Liver (tissue), 8 donors: ENCODE measurements at regions not wholly inside any gene's neighbourhood (a gene's known extent, or its start where the extent isn't known, plus 50 kb on each side); places are given as distances from the start of the nearest gene placed in this dataset.

Experiments
- DNase-seq: peaks from one replicate; pipeline ENCODE4 v3.0.0-alpha.2; 2017; ENCODE audit warnings: low spot score
- H3K27ac ChIP-seq, 2 donors: one replicate each; pipeline ENCODE4 v1.7.0; 2013; ENCODE audit warnings: inconsistent platforms in 2 of 2, low read length in 2 of 2, control low read depth in 1 of 2, low read depth in 1 of 2, mild to moderate bottlenecking in 1 of 2
- H3K27me3 ChIP-seq, 4 donors: one replicate each; pipeline versions ENCODE4 v1.6.1 to v1.7.0; 2013; ENCODE audit warnings: low read length in 3 of 4, inconsistent platforms in 1 of 4, mild to moderate bottlenecking in 1 of 4, moderate library complexity in 1 of 4; ENCODE audit not compliant: control insufficient read depth in 4 of 4, insufficient read depth in 4 of 4
- H3K36me3 ChIP-seq, 4 donors: one replicate each; pipeline versions ENCODE4 v1.6.1 to v1.7.0; 2013; ENCODE audit warnings: low read length in 3 of 4, mild to moderate bottlenecking in 3 of 4, low read depth in 1 of 4, moderate library complexity in 1 of 4; ENCODE audit not compliant: control insufficient read depth in 4 of 4, insufficient read depth in 3 of 4
- H3K4me1 ChIP-seq, 4 donors: one replicate each; pipeline versions ENCODE4 v1.6.1 to v1.7.0; 2013; ENCODE audit warnings: low read length in 3 of 4, mild to moderate bottlenecking in 3 of 4, moderate library complexity in 1 of 4; ENCODE audit not compliant: control insufficient read depth in 4 of 4, insufficient read depth in 4 of 4
- H3K4me3 ChIP-seq, 3 donors: one replicate each; pipeline versions ENCODE4 v1.6.1 to v1.7.0; 2013; ENCODE audit warnings: low read length in 3 of 3, control low read depth in 1 of 3, low read depth in 1 of 3, mild to moderate bottlenecking in 1 of 3
- H3K9ac ChIP-seq, 2 donors: one replicate each; pipeline ENCODE4 v1.7.0; 2013; ENCODE audit warnings: low read length in 2 of 2, mild to moderate bottlenecking in 2 of 2, moderate library complexity in 2 of 2, control low read depth in 1 of 2, low read depth in 1 of 2
- H3K9me3 ChIP-seq, 4 donors: one replicate each; pipeline versions ENCODE4 v1.6.1 to v1.7.0; 2013; ENCODE audit warnings: low read length in 3 of 4; ENCODE audit not compliant: control insufficient read depth in 4 of 4
- CTCF ChIP-seq: fragments of 150-350 bp; IDR thresholded peaks from 2 replicates; pipeline ENCODE4 v1.5.1; 2017; ENCODE audit warnings: improper control_type of control experiment, low read depth, low read length; ENCODE audit not compliant: missing input control
- EGR1 ChIP-seq, 2 donors: IDR thresholded peaks; 2 replicates each; pipeline ENCODE4 v1.6.1; 2016 to 2018; ENCODE audit warnings: antibody characterized with exemption in 2 of 2, low read depth in 2 of 2
- FOXA1 ChIP-seq: IDR thresholded peaks from 2 replicates; pipeline ENCODE4 v1.6.1; 2016; ENCODE audit warnings: antibody characterized with exemption
- FOXA2 ChIP-seq: IDR thresholded peaks from 2 replicates; pipeline ENCODE4 v1.6.1; 2016; ENCODE audit warnings: antibody characterized with exemption
- GABPA ChIP-seq, 2 donors: IDR thresholded peaks in 1 of 2; conservative IDR thresholded peaks in 1 of 2; 2 replicates each; pipeline ENCODE4 v1.6.1; 2016; ENCODE audit warnings: antibody characterized with exemption in 2 of 2, mild to moderate bottlenecking in 1 of 2, moderate library complexity in 1 of 2
- HNF4A ChIP-seq, 2 donors: conservative IDR thresholded peaks; 2 replicates each; pipeline ENCODE4 v1.6.1; 2016; ENCODE audit warnings: antibody characterized with exemption in 2 of 2, mild to moderate bottlenecking in 2 of 2
- HNF4G ChIP-seq: IDR thresholded peaks from 2 replicates; pipeline ENCODE4 v1.6.1; 2016; ENCODE audit warnings: antibody characterized with exemption
- JUND ChIP-seq, 2 donors: IDR thresholded peaks; 2 replicates each; pipeline ENCODE4 v1.6.1; 2016; ENCODE audit warnings: antibody characterized with exemption in 2 of 2
- NR2F2 ChIP-seq: IDR thresholded peaks from 2 replicates; pipeline ENCODE4 v1.6.1; 2016; ENCODE audit warnings: antibody characterized with exemption
- RAD21 ChIP-seq, 2 donors: IDR thresholded peaks; 2 replicates each; pipeline ENCODE4 v1.6.1; 2016; ENCODE audit warnings: antibody characterized with exemption in 2 of 2, mild to moderate bottlenecking in 2 of 2
- REST ChIP-seq: IDR thresholded peaks from 2 replicates; pipeline ENCODE4 v1.6.1; 2016; ENCODE audit warnings: antibody characterized with exemption, mild to moderate bottlenecking
- RXRA ChIP-seq, 2 donors: IDR thresholded peaks; 2 replicates each; pipeline ENCODE4 v1.6.1; 2017 to 2018; ENCODE audit warnings: antibody characterized with exemption in 2 of 2, mild to moderate bottlenecking in 1 of 2
- SP1 ChIP-seq: IDR thresholded peaks from 2 replicates; pipeline ENCODE4 v1.6.1; 2018; ENCODE audit warnings: antibody characterized with exemption, mild to moderate bottlenecking
- TAF1 ChIP-seq: conservative IDR thresholded peaks from 2 replicates; pipeline ENCODE4 v1.6.1; 2016; ENCODE audit warnings: antibody characterized with exemption, mild to moderate bottlenecking
- YY1 ChIP-seq: IDR thresholded peaks from 2 replicates; pipeline ENCODE4 v1.6.1; 2016; ENCODE audit warnings: antibody characterized with exemption, mild to moderate bottlenecking
- WGBS: extraction: QIAGEN DNeasy Blood & Tissue Kit; methylation state at CpG from one replicate; pipeline ENCODE4 v1.1.7; 2013; 5-methylcytosine and 5-hydroxymethylcytosine counted together
- TF ChIP-seq, protein P1 (sequence below): IDR thresholded peaks from 2 replicates; pipeline ENCODE4 v1.6.1; 2016; ENCODE audit warnings: antibody characterized with exemption
- TF ChIP-seq, protein P2 (sequence below): IDR thresholded peaks from 2 replicates; pipeline ENCODE4 v1.6.1; 2016; ENCODE audit warnings: antibody characterized with exemption
- TF ChIP-seq, protein P3 (sequence below): IDR thresholded peaks from 2 replicates; pipeline ENCODE4 v1.6.1; 2016; ENCODE audit warnings: antibody characterized with exemption
- donor health status: healthy.
- donor health status: healthy.
- donor health status: healthy.
- donor health status: healthy.
- donor health status: healthy.

DNA sequence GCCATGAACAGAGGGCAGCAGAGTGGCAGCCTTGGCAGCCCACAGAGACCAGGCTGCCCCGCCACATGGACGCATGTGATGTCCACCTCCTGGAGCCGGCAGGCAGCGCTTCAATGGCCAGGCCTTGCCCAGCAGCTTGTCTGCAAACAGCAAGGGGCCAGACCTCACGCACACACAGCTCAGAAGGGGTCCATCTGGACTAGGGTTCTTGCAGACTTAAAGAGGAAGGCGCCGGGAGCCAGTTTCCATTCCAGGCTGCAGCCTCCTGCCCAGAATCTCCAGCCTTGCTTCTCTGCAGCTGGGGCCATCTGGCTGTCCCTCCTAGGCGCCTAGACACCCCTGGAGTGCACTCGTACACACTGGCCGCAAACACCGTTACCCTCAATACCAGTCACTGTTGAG, 91.9 kb upstream of the TMEM45B start (continued):
- TF ChIP-seq TAF1, result no peak
- TF ChIP-seq, protein P1, sequence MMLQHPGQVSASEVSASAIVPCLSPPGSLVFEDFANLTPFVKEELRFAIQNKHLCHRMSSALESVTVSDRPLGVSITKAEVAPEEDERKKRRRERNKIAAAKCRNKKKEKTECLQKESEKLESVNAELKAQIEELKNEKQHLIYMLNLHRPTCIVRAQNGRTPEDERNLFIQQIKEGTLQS, result no peak
- TF ChIP-seq RXRA (IDR thresholded peaks at IDR 0.05), result no peak

GRCh38 chr11:129724866-129725265, 90.8 kb upstream of the TMEM45B start:
- Histone ChIP-seq H3K9ac (no peak overlapping the region), H3K9me3 (no peaks in the 10 kb centered on the region), H3K27me3 (no peaks in the 10 kb centered on the region), H3K27ac (no peak overlapping the region), H3K36me3 (no peaks in the 10 kb centered on the region), H3K4me1 (peaks cover 0 to 7% (median 3%) of the 10 kb centered on the region in 4 donors), H3K4me3 (no peak overlapping the region)
- 82% methylated on average over 5 of the region's 5 CpGs for WGBS
- TF ChIP-seq EGR1 (IDR thresholded peaks at IDR 0.05; ENCODE audit: low read depth in 2 of 2), result no peak
- no peak for TF ChIP-seq HNF4A (conservative IDR thresholded peaks at IDR 0.05)
- no peak for TF ChIP-seq REST
- no peak for TF ChIP-seq GABPA (IDR thresholded peaks at IDR 0.05 in 1 of 2, conservative IDR thresholded peaks at IDR 0.05 in 1 of 2)
- TF ChIP-seq, protein P2, sequence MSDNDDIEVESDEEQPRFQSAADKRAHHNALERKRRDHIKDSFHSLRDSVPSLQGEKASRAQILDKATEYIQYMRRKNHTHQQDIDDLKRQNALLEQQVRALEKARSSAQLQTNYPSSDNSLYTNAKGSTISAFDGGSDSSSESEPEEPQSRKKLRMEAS, result no peak
- TF ChIP-seq JUND (IDR thresholded peaks at IDR 0.05), result no peak
- no peak for TF ChIP-seq FOXA2
- TF ChIP-seq, protein P1, result no peak
- TF ChIP-seq FOXA1, result no peak
- no peak for TF ChIP-seq RXRA (IDR thresholded peaks at IDR 0.05)
- no peak for TF ChIP-seq HNF4G
- TF ChIP-seq YY1, result no peak
- no peak for TF ChIP-seq SP1
- no peak for TF ChIP-seq CTCF
- TF ChIP-seq RAD21 (IDR thresholded peaks at IDR 0.05), result no peak
- TF ChIP-seq, protein P3, sequence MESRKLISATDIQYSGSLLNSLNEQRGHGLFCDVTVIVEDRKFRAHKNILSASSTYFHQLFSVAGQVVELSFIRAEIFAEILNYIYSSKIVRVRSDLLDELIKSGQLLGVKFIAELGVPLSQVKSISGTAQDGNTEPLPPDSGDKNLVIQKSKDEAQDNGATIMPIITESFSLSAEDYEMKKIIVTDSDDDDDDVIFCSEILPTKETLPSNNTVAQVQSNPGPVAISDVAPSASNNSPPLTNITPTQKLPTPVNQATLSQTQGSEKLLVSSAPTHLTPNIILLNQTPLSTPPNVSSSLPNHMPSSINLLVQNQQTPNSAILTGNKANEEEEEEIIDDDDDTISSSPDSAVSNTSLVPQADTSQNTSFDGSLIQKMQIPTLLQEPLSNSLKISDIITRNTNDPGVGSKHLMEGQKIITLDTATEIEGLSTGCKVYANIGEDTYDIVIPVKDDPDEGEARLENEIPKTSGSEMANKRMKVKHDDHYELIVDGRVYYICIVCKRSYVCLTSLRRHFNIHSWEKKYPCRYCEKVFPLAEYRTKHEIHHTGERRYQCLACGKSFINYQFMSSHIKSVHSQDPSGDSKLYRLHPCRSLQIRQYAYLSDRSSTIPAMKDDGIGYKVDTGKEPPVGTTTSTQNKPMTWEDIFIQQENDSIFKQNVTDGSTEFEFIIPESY, result no peak
- no peak for TF ChIP-seq TAF1
- TF ChIP-seq NR2F2, result no peak
- DNase-seq, result no peak
